NCI-H2196 treated with DMSO at 0.1 percent for 48 hours (cell line): ENCODE measurements at regions not wholly inside any gene's neighbourhood (a gene's known extent, or its start where the extent isn't known, plus 50 kb on each side); places are given as distances from the start of the nearest gene placed in this dataset.
A peak's percentile ranks its signal among the peaks of the same experiment; 100 is the strongest.
"Not testable (repeated sequence)": the region's sequence is repeated elsewhere in the genome, so short reads cannot be mapped to it uniquely, and the experiment has no call there.

ENCODE experiments used
- DNase-seq: peaks from one replicate; lab custom pipeline; 2025; ENCODE audit not compliant: unreplicated experiment; lab: John Stamatoyannopoulos, UW

DNA sequence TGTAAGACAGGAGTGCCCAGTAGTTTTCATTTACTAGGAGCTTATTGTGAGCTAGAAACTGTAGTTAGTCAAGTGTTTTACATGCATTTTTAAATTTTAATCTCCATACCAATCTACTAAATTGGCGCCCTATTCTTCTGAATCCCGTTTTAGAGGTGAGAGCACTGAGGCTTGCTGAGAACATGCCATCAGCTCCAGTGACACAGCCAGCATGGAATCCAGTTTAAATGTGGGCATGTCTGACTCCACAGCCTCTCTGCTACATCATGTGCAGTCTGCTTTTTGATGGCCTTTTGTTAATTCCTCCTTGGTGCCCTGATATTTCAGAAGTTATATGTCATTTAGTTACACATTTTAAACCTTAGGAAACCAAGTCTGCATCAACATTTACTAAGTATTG, 325.4 kb downstream of the DLEU7 start:
- DNase-seq, result no peak

GRCh38 chr13:50518781-50519201, 324.7 kb downstream of the DLEU7 start:
- no peak for DNase-seq

DNA sequence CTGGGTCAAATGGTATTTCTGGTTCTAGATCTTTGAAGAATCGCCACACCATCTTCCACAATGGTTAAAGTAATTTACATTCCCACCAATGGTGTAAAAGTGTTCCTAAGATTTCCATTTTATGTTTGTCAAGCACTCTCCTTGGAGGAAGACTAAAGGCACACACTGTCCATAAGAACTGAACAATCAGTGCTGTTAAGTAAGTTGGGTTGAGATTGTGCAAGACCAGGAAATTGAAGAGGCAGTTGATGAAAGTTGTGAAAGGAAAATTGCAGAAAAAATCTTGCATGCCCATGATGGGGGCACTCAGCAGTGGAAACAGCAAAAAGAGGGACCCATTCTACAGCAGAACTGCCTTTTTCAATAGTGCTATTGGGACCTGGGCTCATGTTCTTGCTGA, 323.6 kb downstream of the DLEU7 start:
- DNase-seq, result no peak

GRCh38 chr13:50521006-50521830, 322.3 kb downstream of the DLEU7 start:
- no peak for DNase-seq

DNA sequence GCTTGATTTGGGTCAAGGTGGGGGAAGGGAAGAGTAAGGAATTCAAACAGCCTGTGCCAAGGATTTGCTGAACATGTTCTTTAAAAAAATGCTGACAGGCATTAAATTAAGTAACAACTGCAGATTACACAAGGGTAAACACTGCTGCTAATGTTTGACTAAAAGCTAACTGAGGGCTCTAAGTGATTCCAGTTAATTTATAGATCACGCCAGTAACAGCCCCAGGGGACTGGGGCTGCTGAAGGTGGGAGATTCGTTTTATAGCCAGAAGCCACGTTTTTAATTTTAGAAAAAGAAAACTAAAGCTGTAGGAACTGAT, 321.7 kb downstream of the DLEU7 start:
- DNase-seq, result no peak

DNA sequence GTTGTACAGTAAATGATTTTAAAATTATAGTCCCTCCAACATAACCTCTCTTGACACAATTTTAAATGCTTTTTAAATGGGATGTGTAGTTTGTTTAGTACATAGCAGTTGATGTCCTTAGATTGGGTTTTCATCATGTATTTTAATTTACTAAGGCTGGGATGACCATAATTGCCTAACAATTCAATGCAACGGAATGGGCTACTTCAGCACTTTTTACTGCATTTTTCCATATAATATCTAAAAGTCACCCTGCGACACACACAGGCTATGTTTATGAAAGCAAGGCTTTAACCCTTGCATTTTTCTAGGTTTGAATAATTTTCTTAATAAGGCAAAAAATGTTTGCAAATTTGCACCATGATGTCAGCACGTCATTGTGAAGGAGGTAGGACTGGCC, 321.0 kb downstream of the DLEU7 start:
- DNase-seq, result no peak

DNA sequence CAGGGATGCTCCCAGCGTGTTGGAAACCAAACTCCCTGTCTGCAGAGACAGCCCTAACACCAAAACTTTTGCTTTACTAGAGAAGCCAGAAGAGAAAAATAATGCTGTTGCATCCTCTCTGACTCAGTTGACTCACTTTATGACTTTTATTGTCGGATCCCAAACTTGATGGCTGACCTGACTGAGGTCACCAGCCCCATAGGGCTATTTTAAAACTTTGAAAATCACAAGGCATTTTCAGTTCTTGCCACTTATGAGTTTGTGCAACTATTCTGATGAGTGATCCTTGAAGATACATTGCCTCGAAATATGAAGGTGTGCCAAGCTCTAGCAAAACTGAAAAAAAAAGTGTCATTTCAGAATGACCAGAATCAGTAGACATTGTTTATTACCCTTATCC, 320.2 kb downstream of the DLEU7 start:
- DNase-seq, result no peak

DNA sequence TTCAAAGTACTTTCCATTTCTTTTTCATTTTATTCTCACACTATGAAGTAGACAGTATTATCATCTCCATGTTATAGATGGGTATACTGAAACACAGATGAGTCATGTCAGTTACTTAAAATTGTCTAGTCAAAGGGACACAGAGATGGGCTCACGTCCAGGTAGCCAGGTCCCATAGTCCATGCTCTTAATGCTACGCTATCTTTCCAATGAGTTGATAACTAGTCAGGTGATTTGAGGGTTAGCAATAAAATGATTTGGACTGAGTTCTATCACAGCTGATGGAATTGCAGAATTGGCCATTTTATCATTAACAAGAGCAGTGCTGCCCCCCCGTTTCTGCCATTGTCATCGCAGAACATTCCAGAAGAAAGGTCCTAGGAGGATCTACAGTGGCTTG, 318.9 kb downstream of the DLEU7 start:
- no peak for DNase-seq

GRCh38 chr13:50526661-50527071, 316.8 kb downstream of the DLEU7 start:
- no peak for DNase-seq

DNA sequence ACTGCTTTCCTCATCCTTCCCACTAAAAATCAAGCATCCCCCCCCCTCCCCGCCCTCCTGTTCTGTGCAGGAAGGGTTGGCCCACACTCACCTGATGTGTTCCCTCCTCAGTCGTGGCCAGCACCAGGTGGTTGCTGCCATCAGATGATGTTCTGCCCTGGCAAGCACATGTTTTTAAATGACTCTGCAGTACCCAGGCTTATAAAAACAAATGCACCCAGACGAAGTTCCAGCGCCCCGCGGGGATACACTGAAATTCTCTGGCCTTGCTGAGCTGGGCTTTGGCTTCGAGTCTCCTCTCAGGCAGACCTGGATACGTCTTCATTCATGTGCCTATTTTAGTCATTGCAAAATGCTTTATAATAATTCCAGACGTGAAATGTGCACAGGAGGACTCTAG, 316.3 kb downstream of the DLEU7 start:
- DNase-seq, result no peak

GRCh38 chr13:50527612-50528509, 315.6 kb downstream of the DLEU7 start:
- no peak for DNase-seq

DNA sequence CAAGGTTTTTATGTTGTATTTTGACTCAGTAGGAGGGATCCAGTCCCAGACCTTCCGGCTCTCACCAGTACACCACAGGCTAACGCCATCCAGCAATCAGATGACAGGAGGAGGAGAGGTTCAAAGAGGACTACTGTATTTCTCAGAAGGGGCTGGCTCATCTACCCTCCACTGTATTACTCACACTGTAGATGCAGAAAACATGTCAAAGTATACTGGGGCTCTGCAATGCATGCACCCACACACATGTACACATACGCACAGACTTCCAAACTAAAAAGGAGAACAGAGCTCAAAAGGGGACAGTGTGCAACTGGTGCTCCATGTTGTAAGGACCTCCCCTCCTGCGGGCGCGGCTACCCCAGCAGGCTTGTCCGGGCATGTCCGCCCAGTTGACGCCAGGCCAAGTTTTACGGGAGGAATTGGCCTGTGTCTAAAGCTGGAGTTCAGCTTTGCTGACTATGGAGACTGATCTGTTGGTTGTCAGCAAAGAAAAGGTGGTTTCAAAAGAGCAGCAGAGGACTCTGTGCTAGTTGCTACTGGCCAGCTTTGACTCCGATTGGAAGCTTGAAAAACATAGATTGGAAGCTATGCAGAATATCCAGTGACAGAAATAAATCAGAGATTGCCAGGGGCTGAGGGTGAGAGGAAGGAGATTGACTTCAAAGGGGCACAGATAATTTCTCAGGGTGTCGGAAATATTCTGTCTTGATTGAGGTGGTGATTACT, 314.2 kb downstream of the DLEU7 start:
- peak; percentile 52 for DNase-seq

DNA sequence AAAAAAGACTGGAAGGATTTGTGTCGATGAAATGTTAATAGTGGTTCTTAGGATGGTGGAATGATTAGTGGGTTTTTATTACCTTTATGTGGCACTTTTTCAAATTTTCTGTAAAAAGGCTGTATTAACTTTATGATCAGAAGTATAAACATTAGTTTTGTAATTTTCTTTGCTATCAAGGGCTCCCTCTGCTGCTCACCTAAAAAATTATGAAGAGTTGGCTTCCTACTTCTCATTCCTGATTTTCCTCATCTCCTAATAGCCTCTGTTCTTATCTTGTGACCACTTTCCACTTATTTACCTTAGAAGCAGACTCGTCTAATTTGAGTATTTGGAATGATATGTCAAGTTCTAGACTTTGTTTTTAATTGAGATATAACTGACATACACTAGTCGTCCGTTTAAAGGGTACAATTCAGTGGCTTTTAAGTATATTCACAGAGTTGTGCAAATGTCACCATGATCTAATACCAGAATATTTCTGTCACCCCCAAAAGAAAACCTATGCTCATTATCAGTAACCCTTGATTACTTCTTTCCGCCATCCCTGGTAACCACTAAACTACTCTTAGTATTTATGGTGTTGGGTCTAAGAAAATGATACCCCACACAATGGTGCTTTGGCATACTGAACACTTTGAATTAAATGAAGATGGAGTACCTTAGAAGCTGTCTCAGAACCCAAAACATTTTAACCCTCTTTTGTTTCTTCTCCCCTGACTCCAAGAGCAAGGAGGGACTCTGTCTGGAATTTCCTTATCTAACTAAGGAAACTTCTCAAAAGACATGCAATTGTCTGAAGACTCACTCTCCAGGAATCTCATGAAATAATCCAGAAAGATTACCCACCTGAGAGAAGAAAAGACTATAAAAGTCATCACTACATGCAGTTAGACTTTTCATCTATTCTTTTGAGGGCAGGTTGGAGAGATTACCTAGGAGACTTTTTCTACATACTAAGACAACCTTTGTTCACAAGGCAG, 311.3 kb downstream of the DLEU7 start:
- DNase-seq, result no peak

DNA sequence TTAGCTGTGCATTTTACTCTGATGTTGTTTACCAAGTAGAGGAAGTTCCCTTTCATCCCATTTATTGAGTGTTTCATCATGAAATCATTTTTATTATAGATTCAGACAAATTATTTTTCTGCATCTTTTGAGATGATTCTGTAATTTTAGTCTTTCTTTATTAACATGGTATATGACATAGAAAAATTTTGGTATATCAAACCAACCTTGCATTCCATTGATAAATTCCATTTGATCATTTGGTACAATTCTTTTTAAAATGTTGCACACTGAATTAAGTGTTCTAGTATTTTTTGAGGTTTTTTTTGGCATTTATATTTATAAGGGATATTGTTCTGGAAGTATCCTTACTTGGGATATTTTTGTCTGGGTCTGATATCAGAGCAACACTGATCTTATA, 308.4 kb downstream of the DLEU7 start:
- no peak for DNase-seq

DNA sequence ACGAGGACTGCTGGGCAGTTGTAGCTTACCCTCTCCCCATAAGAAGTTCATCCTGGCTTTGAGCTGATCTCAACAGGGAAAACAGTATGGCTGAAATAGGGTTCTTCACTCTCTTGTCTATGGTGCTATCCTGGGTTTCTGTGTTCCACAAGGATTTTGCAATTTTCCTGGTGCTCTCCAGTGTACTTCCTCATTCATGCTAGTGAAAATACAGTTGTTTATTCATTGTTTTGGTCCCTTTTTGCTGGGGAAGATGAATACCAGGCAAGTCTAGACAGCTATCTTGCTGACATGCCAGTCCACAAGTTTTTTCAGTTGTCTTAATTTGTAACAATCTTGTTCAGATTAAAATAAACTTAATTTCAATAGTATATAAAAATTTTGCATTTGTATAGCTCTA, 306.5 kb downstream of the DLEU7 start:
- DNase-seq, result no peak

GRCh38 chr13:50539791-50540530, 303.5 kb downstream of the DLEU7 start:
- DNase-seq, result no peak

GRCh38 chr13:50543141-50543540, 300.4 kb downstream of the DLEU7 start:
- no peak for DNase-seq

DNA sequence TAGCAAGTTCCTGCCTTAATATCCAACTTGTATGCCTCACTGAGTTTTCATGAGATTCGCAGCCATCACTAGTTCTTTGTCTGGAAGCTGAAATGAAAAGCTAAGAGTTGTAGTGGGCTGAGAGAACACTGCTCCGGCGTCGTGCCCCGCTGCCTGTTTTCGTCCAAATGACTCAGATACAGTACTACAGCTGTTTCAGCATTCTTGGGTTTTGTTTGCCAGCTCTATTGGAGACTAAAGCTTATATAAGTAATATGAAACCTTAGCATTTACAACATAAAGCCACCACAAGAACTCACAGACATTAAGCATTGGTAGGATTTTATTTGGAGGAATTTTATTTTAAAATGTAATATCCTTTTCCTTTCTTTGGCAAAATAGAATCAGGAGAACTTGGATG, 299.7 kb downstream of the DLEU7 start:
- DNase-seq, result no peak

- no peak for DNase-seq
Measured at GRCh38 chr13:50544211-50544610, 299.3 kb downstream of the DLEU7 start.

DNA sequence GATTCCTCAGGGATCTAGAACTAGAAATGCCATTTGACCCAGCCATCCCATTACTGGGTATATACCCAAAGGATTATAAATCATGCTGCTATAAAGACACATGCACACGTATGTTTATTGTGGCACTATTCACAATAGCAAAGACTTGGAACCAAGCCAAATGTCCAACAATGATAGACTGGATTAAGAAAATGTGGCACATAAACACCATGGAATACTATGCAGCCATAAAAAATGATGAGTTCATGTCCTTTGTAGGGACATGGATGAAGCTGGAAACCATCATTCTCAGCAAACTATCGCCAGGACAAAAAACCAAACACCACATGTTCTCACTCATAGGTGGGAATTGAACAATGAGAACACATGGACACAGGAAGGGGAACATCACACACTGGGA, 296.3 kb downstream of the DLEU7 start:
- not testable (repeated sequence) for DNase-seq
